ENCODE measurements at regions not wholly inside any gene's neighbourhood (a gene's known extent, or its start where the extent isn't known, plus 50 kb on each side); places are given as distances from the start of the nearest gene placed in this dataset.

- no peak for DNase-seq (ENCODE audit: low read depth)
Measured at GRCh38 chr12:65630555-65630954, 193.7 kb upstream of the HMGA2 start.

- DNase-seq (ENCODE audit: low read depth): no peak
Measured at GRCh38 chr12:65631621-65632111, 192.6 kb upstream of the HMGA2 start.

GRCh38 chr12:65632131-65632855, 192.0 kb upstream of the HMGA2 start:
- DNase-seq (ENCODE audit: low read depth): no peak

- DNase-seq (ENCODE audit: low read depth): no peak
Measured at GRCh38 chr12:65634061-65634460, 190.2 kb upstream of the HMGA2 start.

- DNase-seq (ENCODE audit: low read depth): no peak
Measured at GRCh38 chr12:65634626-65635331, 189.5 kb upstream of the HMGA2 start.

GRCh38 chr12:65636436-65636835, 187.8 kb upstream of the HMGA2 start:
- no peak for DNase-seq (ENCODE audit: low read depth)

GRCh38 chr12:65637150-65637549, 187.1 kb upstream of the HMGA2 start:
- DNase-seq (ENCODE audit: low read depth): no peak

GRCh38 chr12:65637774-65638173, 186.5 kb upstream of the HMGA2 start:
- no peak for DNase-seq (ENCODE audit: low read depth)

- no peak for DNase-seq (ENCODE audit: low read depth)
Measured at GRCh38 chr12:65638324-65638723, 186.0 kb upstream of the HMGA2 start.

GRCh38 chr12:65640489-65640901, 183.8 kb upstream of the HMGA2 start:
- no peak for DNase-seq (ENCODE audit: low read depth)

- no peak for DNase-seq (ENCODE audit: low read depth)
Measured at GRCh38 chr12:65642061-65642661, 182.1 kb upstream of the HMGA2 start.

GRCh38 chr12:65643171-65643570, 181.1 kb upstream of the HMGA2 start:
- no peak for DNase-seq (ENCODE audit: low read depth)

- no peak for DNase-seq (ENCODE audit: low read depth)
Measured at GRCh38 chr12:65643595-65644386, 180.5 kb upstream of the HMGA2 start.

- DNase-seq (ENCODE audit: low read depth): no peak
Measured at GRCh38 chr12:65646127-65646643, 178.1 kb upstream of the HMGA2 start.

GRCh38 chr12:65647074-65647473, 177.2 kb upstream of the HMGA2 start:
- DNase-seq (ENCODE audit: low read depth): no peak

- no peak for DNase-seq (ENCODE audit: low read depth)
Measured at GRCh38 chr12:65648461-65648860, 175.8 kb upstream of the HMGA2 start.

- DNase-seq (ENCODE audit: low read depth): no peak
Measured at GRCh38 chr12:65649126-65649525, 175.2 kb upstream of the HMGA2 start.

GRCh38 chr12:65651060-65651459, 173.2 kb upstream of the HMGA2 start:
- DNase-seq (ENCODE audit: low read depth): no peak

- no peak for DNase-seq (ENCODE audit: low read depth)
Measured at GRCh38 chr12:65653321-65653720, 171.0 kb upstream of the HMGA2 start.

GRCh38 chr12:65653946-65654629, 170.2 kb upstream of the HMGA2 start:
- DNase-seq (ENCODE audit: low read depth): no peak

GRCh38 chr12:65655074-65655493, 169.2 kb upstream of the HMGA2 start:
- DNase-seq (ENCODE audit: low read depth): no peak

Data from stimulated activated CD8-positive, alpha-beta memory T cell treated with anti-CD3 and anti-CD28 coated beads, Interleukin-15, amount 100 ng/mL, for 1 hour (primary cell).